PC-9 (cell line): ENCODE measurements at regions not wholly inside any gene's neighbourhood (a gene's known extent, or its start where the extent isn't known, plus 50 kb on each side); places are given as distances from the start of the nearest gene placed in this dataset.

Experiments
- BruUV-seq: library from RNA; stranded (reverse); fragments of 400-500 nt; replicated peaks from 2 replicates; lab custom pipeline; 2021; lab: Mats Ljungman, UMichigan
- CTCF ChIA-PET: fragments of 300-600 bp; sonication (Branson Sonifier 250); formaldehyde crosslinking; loops from one replicate; lab custom pipeline; 2022; ENCODE audit warnings: antibody characterized with exemption; lab: Charles Lee
- POLR2A ChIA-PET: fragments of 300-600 bp; sonication (Branson Sonifier 250); formaldehyde crosslinking; loops from one replicate; lab custom pipeline; 2022; ENCODE audit warnings: antibody characterized with exemption; ENCODE audit not compliant: unreplicated experiment; lab: Charles Lee
- DNase-seq, 2 experiments: peaks; one replicate each; pipeline versions ENCODE4 v3.0.0 to v3.0.0-alpha.2; 2015 to 2022; ENCODE audit warnings: mixed read lengths in 1 of 2
- H2AFZ ChIP-seq: fragments of 200-600 bp; sonication (generic); 2 replicates; pipeline ENCODE4 v1.8.1; 2017; ENCODE audit warnings: antibody characterized with exemption
- H3F3A ChIP-seq: fragments of 200-600 bp; sonication (generic); 2 replicates; pipeline ENCODE4 v1.8.1; 2017; ENCODE audit warnings: antibody characterized with exemption, mild to moderate bottlenecking, low read depth; ENCODE audit not compliant: insufficient read depth
- H3K27ac ChIP-seq: fragments of 200-600 bp; sonication (generic); 2 replicates; pipeline ENCODE4 v1.6.1; 2016; ENCODE audit warnings: mixed run types
- H3K27me3 ChIP-seq: fragments of 200-600 bp; sonication (generic); 2 replicates; pipeline ENCODE4 v1.6.1; 2016; ENCODE audit warnings: low read depth, mixed run types; ENCODE audit not compliant: insufficient read depth
- H3K36me3 ChIP-seq: fragments of 200-600 bp; sonication (generic); 2 replicates; pipeline ENCODE4 v1.6.1; 2016; ENCODE audit warnings: low read depth, mixed run types
- H3K4me1 ChIP-seq: fragments of 200-600 bp; sonication (generic); replicated peaks from 2 replicates; pipeline ENCODE4 v1.6.1; 2016; ENCODE audit warnings: mixed run types; ENCODE audit not compliant: insufficient read depth
- H3K4me2 ChIP-seq: fragments of 200-600 bp; sonication (generic); 2 replicates; pipeline ENCODE4 v1.6.1; 2017; ENCODE audit warnings: mixed run types
- H3K4me3 ChIP-seq: fragments of 200-600 bp; sonication (generic); 2 replicates; pipeline ENCODE4 v1.6.1; 2016; ENCODE audit warnings: mixed run types
- H3K79me2 ChIP-seq: fragments of 200-600 bp; sonication (generic); 2 replicates; pipeline ENCODE4 v1.6.1; 2017; ENCODE audit warnings: low read depth, mixed run types
- H3K9me2 ChIP-seq: fragments of 200-600 bp; sonication (generic); 2 replicates; pipeline ENCODE4 v1.8.1; 2017; ENCODE audit warnings: mild to moderate bottlenecking; ENCODE audit not compliant: insufficient read depth
- H3K9me3 ChIP-seq: fragments of 200-600 bp; sonication (generic); 2 replicates; pipeline ENCODE4 v1.8.1; 2016; ENCODE audit warnings: low read depth; ENCODE audit not compliant: insufficient read depth
- H4K20me1 ChIP-seq: fragments of 200-600 bp; sonication (generic); 2 replicates; pipeline ENCODE4 v1.8.1; 2017; ENCODE audit not compliant: insufficient read depth
- EZH2 ChIP-seq: fragments of 200-600 bp; sonication (generic); IDR thresholded peaks from 2 replicates; pipeline ENCODE4 v1.8.0; 2017; ENCODE audit warnings: antibody characterized with exemption, low read depth
- intact Hi-C: fragments of 100-400 bp; cut with micrococcal nuclease; formaldehyde crosslinking; loops from one replicate; pipeline ENCODE4 v1.10.0; 2022; ENCODE audit not compliant: unreplicated experiment
- TF ChIP-seq, protein P1 (sequence below): fragments of 200-600 bp; sonication (generic); conservative IDR thresholded peaks from 2 replicates; pipeline ENCODE4 v1.6.1; 2017; ENCODE audit warnings: mixed run types, antibody characterized with exemption, mild to moderate bottlenecking, moderate library complexity

DNA sequence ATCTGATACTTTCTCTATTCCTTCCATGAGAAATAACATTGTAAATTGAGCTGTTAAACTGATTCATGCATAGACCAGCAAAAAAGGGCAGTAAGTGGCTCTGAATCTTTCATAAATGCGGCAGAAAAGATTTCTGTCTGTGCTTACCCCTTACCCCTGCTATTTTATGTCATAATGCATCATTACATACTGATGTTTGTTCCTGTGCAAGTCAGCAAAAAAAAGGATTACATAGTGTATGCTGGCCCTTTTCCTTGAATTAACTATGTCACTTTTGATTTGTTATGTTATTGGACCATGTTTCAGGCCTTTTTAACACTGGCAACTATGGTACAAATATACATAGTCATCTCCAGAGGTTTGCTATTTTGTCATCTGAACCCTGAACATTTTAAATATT lies 2159.7 kb downstream of the PCDH7 start:
- TF ChIP-seq EZH2 = no peak
- TF ChIP-seq, protein P1, sequence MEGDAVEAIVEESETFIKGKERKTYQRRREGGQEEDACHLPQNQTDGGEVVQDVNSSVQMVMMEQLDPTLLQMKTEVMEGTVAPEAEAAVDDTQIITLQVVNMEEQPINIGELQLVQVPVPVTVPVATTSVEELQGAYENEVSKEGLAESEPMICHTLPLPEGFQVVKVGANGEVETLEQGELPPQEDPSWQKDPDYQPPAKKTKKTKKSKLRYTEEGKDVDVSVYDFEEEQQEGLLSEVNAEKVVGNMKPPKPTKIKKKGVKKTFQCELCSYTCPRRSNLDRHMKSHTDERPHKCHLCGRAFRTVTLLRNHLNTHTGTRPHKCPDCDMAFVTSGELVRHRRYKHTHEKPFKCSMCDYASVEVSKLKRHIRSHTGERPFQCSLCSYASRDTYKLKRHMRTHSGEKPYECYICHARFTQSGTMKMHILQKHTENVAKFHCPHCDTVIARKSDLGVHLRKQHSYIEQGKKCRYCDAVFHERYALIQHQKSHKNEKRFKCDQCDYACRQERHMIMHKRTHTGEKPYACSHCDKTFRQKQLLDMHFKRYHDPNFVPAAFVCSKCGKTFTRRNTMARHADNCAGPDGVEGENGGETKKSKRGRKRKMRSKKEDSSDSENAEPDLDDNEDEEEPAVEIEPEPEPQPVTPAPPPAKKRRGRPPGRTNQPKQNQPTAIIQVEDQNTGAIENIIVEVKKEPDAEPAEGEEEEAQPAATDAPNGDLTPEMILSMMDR = no peak

DNA sequence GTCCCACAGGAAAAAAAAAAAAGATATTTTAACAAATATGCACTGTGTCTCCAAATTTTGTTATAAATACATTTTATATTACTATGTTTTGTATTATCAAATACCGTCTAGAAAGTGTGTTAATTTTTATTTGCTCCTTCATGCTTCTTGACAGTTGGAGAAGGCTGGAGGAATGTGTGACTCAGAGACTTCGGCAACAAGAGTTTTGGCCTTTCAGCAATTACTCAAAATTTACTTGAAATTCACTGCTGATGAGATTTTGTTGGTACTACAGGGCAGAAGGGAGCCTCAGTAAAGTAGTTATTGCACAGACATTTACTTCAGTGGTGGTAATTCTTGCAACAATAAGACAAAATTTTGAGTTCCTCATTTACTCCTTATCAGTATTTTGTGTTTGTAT lies 2164.0 kb downstream of the PCDH7 start:
- no peak overlapping the region for H2AFZ ChIP-seq
- CTCF ChIA-PET = no interaction called here
- H3F3A ChIP-seq = no peaks in the 10 kb centered on the region
- TF ChIP-seq, protein P1 = no peak
- no peak for TF ChIP-seq EZH2
- no peak overlapping the region for H3K4me2 ChIP-seq
- H3K4me3 ChIP-seq = no peak overlapping the region
- no peaks in the 10 kb centered on the region for H3K4me1 ChIP-seq
- no peaks in the 10 kb centered on the region for H3K9me3 ChIP-seq
- H3K27me3 ChIP-seq = no peaks in the 10 kb centered on the region
- no TSS peak for BruUV-seq
- POLR2A ChIA-PET = no interaction called here
- intact Hi-C loops = no loop called here
- no peaks in the 10 kb centered on the region for H3K9me2 ChIP-seq
- no peaks in the 10 kb centered on the region for H4K20me1 ChIP-seq
- DNase-seq = no peak
- H3K27ac ChIP-seq = no peak overlapping the region
- H3K36me3 ChIP-seq = no peaks in the 10 kb centered on the region
- no peaks in the 10 kb centered on the region for H3K79me2 ChIP-seq

More for the DNA sequence above, 2159.7 kb downstream of the PCDH7 start:
- no peaks in the 10 kb centered on the region for H3K36me3 ChIP-seq
- H3K27ac ChIP-seq = no peak overlapping the region
- no peaks in the 10 kb centered on the region for H3K9me3 ChIP-seq
- ChIA-PET POLR2A (no interaction called here), CTCF (no interaction called here)
- no peaks in the 10 kb centered on the region for H3F3A ChIP-seq
- intact Hi-C loops = no loop called here
- no peaks in the 10 kb centered on the region for H3K9me2 ChIP-seq
- DNase-seq = no peak
- no peak overlapping the region for H3K4me3 ChIP-seq
- H3K4me1 ChIP-seq = no peaks in the 10 kb centered on the region
- no peaks in the 10 kb centered on the region for H3K79me2 ChIP-seq
- no peaks in the 10 kb centered on the region for H3K27me3 ChIP-seq
- H3K4me2 ChIP-seq = no peak overlapping the region
- no TSS peak for BruUV-seq
- no peak overlapping the region for H2AFZ ChIP-seq
- H4K20me1 ChIP-seq = no peaks in the 10 kb centered on the region

DNA sequence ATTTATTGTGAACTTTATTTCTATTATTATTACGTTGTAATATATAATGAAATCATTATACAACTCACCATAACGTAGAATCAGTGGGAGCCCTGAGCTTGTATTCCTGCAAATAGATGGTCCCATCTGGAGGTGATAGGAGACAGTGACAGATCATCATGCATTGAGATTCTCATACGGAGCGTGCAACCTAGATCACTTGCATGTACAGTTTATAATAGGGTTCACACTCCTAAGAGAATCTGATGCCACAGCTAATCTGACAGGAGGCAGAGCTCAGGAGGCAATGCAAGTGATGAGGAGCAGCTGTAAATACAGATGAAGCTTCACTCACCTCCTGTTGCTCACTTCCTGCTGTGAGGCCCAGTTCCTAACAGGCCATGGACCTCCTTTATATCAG lies 2170.2 kb downstream of the PCDH7 start:
- Histone ChIP-seq H3K4me3 (no peak overlapping the region), H3K79me2 (no peaks in the 10 kb centered on the region), H3K9me3 (no peaks in the 10 kb centered on the region), H3K4me2 (no peak overlapping the region), H3K27me3 (no peaks in the 10 kb centered on the region), H3K9me2 (no peaks in the 10 kb centered on the region), H4K20me1 (no peaks in the 10 kb centered on the region), H2AFZ (no peak overlapping the region), H3K4me1 (no peaks in the 10 kb centered on the region), H3K27ac (no peak overlapping the region), H3K36me3 (no peaks in the 10 kb centered on the region), H3F3A (no peaks in the 10 kb centered on the region)
- ChIA-PET CTCF (no interaction called here), POLR2A (no interaction called here)
- no peak for DNase-seq
- no TSS peak for BruUV-seq
- TF ChIP-seq, protein P1 = no peak
- no peak for TF ChIP-seq EZH2
- intact Hi-C loops = no loop called here
